ENCODE measurements at regions not wholly inside any gene's neighbourhood (a gene's known extent, or its start where the extent isn't known, plus 50 kb on each side); places are given as distances from the start of the nearest gene placed in this dataset.

DNA sequence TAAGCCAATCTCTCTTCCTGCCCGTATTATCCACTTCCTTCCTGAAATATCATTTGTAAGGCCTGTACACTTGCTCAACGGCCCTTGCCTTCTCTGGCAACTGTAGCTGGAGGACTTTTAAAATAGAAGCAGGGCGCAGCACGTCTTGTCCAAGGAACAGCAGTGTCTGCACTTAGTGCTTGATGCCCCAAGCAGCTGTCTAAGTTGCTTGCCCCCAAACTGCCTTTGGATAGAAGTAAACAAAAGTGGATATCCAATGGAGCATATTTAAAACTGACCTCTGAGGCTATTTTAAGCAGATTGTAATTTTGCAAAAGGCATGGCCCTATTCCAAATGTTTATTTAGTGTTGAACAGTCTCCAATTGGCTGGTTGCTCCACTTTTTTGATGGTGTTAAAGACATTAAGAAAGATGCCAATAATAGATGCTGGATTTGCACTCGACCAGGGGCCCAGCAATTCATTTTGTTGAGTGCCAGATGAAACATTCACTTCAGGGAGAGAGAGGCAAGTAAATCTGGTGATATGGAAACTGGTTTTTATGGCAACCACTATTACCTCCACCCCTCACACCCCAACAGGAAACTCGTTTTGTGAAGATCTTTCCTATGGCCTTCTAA lies 526.8 kb upstream of the TBL1XR1 start:
- DNase-seq = no peak

DNA sequence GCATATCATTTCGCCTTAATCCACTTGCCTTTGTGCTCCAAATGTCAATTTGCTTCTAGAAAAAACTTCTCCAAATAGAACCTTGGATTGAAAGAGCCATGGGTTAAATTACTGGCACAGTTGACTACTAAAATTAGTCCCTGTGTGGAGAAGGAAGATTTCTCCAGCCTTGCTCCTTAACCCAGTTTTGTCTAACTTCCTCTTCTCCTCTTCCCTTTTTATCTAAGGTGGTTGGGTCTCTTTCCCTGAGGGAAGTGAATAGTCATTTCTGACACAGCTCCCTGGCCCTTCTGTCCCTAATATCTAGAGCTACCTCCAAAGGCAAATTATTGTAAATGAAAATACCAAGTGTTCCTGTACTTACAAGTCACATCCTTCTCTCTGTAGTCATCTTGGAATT lies 527.9 kb upstream of the TBL1XR1 start:
- DNase-seq = no peak

DNA sequence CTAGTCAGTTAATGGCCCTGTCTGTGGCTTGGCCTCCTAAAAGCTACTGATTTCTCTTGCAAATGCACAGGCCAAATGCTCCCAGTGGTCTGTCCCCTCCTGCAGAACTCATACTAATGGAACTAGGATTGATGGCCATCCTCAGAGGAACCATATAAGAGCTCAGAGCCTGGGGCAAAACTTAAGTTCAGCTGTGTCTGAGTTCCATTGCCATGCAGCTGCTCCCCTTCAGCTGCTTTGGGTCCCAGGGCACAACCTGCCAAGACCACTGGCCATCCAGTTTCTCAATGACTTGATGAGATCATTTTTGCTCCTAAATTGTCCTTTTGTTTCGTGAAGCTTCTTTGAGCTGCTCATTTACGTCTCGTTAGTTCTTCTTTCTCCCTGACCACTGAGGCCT lies 529.5 kb upstream of the TBL1XR1 start:
- no peak for DNase-seq

DNA sequence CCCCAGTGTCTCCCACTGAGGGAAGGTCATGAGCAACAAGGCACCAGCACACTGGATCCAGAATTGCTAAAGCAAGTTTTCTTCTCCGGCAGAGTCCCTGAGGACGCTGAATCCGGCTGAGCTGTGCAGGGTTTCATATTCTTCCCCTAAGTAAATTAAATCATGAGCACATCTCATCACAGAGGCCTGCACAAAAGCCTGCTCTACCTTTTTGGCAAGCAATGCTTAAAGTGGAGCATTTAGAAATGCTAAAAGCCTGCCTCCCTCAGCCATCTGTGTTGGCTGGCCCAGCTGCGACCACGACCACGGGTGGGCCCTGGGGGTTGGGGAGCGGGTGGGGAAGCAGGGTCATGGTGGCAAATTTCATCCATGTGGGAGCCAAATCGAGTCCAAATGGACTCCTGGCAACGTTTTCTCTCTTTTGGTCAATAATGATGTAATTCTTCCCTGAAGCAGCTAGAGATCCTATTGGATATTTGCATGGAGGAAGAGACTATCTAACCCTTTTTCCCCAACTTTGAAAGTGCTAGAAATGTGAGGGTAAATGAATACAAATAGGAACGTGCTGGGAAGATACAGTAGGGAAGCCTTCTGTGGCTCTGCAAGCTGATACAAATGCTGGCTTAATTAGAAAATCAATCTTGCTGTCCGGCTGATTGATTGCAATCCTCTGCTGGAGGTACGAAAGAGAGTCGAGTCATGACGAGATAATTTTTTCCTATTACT lies 532.8 kb upstream of the TBL1XR1 start:
- no peak for DNase-seq

DNA sequence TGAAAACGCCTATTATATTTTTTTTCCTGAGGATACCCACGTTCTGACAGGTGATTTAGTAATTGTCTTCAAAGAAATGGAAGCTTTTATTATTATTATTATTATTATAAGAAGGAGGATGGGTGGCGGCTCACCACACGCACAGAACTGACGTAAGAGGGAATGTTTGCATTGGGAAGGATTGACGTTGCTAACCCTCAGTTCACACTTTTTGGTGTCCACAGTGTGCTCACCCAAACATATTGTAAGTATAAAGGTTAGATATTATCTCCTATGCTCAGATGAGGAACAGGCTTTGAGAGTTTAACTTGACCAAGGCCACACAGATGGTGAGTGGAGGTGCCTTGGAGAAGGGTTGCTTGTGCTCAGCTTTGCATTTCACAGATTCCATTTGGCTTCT lies 533.5 kb upstream of the TBL1XR1 start:
- DNase-seq = no peak

DNA sequence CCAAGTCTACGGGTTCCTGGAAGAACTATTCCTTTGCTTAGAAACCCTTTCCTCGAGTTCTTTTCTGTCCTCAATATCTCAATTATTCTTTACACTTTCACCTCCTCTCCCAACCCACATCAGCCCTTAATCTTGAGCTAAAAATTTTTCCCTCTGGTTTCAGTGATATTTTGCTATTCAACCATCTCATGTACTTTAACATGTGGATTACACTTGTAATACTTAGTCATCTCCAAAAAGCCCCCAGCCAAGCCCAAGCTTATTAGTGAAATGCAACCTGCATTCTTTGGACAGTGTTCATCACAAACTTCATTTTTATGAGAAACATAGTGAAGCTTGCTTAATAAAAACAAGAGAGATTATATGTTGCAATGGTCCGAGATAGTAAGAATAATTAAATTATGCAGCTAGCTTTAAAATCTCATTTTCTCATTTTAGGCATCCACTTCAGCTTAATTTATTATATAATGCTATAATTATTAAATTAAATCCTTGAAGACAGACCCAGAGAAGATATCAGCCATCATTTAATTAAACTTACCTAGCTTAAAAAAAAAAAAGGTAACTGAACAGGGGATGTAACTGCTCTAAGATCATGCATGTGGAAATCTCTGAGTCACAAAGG lies 534.5 kb upstream of the TBL1XR1 start:
- DNase-seq = no peak

DNA sequence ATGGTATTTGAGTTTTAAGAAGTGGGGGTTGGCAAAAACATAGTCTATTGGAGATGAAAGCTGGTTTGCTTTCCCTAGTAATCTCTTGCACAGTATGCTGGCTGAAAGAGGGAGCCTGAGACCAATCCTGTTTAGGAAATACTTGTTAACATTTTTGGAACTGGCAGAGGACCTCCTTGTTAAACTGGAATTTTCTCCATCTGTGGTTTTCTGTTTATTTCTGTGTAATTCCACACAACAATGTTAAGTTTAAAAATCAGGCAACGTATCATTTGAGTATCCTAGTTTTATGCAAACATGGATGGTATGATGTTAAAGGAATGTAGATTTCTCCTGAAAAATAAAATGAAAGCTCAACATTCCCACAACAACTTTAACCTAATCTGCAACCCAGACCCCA lies 536.0 kb upstream of the TBL1XR1 start:
- no peak for DNase-seq

DNA sequence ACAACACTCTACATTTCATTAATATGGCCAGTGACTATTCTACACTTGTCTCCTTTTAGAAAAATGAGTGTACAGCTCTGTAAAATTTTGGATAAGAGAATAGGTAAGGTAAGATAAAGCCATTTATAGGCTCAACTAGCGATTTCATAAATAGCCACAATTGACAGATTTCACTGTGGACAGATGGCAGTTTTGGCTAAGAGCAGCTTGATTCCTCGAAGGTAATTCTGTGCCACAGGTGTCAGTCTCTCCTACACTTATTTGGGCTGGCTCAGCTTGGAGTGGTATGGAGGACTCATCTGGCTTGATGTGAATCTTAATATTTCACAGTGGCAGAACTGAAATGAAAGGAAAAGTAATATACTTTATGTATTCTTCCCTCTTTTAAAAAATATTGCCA lies 536.7 kb upstream of the TBL1XR1 start:
- DNase-seq = no peak

DNA sequence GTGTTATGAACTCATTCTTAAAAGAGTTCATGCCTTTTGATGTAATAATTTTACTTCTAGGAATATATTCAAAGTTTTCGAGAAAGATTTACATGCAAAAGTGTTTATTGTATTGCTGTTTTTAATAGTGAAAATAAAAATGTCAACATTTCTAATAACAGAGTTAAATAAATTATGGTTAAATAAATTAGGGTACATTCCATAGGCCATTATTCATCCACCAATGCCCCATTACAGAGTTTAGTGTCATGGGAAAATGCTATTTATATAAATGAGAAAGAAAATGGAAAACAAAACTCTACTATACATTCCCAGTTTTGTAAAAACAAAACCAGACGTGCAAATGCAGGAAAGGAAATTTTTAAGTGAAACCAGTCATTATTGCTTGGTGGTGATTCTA lies 538.1 kb upstream of the TBL1XR1 start:
- DNase-seq = no peak

DNA sequence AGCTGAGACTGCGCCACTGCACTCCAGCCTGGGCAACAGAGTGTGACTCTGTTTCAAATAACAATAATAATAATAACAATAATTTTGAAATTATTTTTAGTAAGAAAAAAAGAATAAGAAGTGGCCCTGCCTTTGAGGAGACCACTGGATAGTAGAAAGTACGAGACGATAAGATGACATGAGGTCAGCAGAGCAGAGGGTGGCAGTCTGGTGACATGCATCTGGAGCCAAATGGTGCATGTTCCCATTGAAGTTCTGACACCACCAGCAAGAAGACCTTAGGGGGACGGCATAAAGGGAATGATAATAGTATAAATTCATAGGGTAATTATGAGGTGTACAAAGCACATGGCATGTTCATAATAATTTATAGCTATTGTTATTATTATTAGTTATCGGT lies 542.2 kb upstream of the TBL1XR1 start:
- no peak for DNase-seq

DNA sequence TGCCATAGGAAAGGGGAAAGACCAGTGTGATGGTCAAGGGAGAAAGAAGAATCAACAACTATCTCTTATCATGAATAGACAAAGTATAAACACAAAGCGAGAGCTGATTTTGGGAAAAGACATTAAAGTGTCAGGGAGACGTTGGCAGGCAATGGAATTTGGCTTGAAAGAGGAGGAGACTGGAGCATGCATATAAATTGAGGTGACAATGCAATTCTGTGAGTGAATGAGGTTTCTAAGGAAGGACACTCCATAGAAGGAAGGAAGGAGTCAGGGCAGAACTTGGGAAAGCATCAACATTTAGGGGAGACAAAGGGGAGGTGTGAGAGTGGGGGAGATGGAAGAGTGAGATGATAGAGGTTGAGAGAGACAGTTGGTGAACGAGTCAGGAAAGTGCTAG lies 543.0 kb upstream of the TBL1XR1 start:
- no peak for DNase-seq

DNA sequence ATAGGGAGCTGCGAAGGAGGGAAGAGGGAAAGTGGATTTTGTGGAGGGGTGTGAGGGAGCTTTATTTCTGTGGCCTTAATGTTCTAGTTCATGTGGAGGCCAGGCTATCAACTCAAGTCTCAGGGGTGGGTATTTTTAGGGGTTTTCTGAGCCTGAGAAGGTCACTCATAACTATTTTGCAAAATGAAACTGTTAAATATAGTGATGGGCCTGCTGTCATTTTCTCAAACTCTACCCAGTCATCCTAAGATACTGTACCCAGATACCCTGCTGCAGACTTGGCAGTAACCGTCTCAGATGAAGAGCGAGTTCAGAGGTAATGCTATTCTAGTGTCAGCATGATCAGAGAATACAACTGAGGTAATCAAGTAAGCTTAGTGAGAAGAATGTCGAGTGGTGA lies 545.0 kb upstream of the TBL1XR1 start:
- no peak for DNase-seq

DNA sequence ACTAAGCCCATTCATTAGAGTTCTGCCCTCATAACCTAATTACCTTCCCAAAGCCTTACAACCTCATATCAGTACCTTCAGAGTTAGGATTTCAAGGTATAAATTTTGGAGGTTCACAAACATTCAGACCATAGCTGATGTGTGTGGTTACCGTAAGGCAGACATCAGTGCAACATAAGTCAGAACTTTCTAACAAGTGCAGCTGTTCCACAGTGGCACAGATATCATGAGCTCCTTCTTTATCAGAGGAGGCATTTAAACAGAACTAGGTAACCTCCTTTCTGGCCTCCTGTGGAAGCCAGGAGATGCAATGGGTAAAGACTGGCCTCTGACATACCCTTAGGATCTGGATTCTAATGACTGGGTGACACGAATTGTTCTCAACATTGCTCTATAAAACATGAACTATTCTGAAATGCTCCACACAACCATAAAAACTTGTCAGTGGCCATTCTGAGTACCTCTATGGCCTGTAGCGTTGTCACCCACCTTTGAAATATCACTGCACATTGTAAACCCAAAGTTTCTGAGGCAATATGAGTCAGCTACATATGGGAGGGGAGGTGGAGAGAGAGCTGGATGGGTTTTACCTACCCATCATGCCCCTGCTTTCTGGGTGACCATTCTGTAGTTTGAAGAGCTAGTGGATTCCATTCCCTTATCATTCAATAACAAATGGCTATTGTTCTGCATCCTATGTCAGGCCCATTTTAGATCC lies 546.0 kb upstream of the TBL1XR1 start:
- no peak for DNase-seq

DNA sequence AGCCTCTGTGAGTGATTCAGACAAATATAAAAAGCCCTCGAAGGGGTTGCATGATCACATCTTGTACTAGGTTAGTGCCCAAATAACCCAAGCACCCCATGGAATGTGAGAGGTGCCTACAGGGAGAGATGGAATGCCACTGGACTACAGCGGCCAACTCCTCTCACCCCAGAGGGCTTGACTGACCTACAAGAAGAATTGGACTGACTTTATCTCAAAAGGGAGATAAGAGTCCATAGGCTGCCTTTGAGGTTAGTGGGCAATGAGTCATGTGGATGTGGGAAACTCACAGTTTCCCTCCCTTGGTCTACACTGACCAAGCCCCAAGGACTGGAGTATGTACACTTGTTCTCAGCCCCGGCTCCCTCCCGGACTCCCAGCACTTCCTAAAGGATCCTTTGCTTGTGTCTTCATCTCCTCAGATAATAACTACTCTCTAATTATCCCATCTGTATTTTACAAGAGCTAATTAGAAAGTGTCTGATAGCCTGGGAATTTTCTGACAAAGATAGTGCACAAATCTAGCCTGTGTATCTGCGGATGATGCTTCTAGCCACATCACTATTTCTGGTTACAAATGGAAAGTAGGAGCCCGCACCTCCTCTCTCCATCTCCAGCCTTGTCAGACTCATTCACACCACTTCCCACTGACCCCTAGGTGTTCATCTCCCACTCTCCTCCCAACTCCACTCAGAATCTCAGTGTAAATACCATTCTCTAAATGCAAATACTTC lies 547.8 kb upstream of the TBL1XR1 start:
- DNase-seq = no peak

DNA sequence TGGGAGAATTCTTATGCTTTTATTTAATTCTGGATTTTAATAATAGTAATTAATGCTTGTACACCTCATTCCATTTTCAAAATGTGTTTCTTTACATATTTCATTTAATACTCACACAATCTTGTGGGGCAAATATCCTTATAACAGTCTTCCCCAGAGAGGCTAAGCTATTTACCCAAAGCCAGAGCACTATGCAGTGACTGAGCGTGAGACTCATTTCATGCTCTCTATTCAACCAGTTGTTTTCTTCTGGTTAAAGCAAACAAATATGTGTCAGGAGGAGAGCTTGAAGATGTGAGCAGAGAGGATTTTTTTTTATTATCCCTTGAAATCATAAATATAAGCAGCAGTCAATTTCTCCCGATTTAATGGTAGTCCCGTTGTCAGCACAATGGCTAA lies 548.3 kb upstream of the TBL1XR1 start:
- no peak for DNase-seq

DNA sequence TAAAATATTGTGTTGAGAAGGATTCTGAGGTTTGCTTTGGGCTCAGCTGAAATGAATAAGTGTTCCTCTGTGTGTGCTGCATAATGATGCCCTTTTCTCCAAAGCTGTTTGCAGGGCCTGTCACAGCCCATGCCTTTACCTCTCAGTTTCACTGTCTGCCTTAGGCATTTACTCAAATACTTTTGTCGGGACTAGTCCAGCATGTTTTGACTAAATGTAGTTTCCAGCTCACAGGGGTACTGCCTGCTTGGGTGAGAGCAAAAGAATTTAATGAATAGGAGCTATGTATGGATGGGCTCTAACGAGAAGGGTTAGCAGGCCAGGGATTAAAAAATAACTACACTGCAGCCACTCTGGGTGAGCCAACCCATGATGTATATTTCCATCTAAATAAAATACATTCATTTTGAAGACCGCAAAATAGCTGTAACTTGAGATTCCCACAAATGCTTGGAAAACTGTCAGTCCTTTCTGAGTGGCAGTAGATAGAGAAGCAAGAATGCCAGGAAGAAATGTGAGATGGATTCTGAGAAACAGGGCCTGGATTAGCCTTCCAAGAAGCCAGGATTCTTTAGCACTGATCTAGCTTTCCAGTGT lies 549.2 kb upstream of the TBL1XR1 start:
- no peak for DNase-seq

DNA sequence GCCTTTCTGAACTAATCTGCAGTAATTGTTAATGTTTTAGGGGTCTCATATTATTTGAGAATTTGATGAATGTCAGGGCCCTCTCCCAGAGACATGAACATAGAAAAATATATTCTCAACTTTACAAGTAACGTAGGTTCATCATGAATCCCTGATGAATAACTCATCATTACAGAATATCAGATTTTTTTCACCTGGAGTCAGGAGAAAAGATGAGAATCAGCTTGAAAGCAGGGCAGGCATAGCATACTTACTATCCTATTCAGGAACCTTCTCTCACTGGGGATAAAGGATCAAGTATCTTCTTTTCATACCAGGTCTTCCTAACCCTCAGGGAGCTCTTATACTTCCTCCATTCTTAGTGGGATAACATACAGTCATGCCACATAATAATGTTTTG lies 552.6 kb upstream of the TBL1XR1 start:
- DNase-seq = no peak

DNA sequence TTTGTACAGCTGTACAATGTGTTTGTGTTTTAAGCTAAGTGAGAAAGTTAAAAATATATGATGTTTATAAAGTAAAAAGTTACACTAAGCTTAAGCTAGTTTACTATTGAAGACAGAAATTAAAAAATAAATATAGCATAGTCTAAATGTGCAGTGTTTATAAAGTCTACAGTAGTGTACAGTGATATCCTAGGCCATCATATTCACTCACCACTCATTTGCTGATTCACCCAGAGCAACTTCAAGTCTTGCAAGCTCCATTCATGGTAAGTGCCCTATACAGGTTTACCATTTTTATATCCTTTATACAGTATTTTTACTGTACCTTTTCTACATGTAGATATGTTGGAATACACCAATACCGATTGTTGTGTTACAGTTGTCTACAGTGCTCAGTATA lies 553.2 kb upstream of the TBL1XR1 start:
- no peak for DNase-seq

DNA sequence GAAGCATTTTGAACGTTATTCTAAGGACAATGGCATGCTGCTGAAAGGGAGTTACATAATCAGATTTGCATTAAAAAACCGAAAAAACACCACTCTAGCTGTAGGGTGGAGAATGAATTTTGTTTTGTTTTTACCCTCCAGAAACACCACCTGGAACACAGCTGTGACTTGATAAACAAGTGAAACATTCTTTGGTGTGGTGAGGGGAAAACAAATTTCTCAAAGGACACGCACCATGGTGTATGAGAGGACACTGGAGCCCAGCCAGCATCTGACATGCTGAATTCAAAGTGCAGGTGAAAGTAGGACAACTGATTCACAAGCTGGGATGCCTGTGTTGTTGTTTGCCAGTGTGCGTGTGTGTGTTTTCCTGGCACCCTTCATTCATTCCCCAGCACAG lies 554.5 kb upstream of the TBL1XR1 start:
- DNase-seq = no peak

DNA sequence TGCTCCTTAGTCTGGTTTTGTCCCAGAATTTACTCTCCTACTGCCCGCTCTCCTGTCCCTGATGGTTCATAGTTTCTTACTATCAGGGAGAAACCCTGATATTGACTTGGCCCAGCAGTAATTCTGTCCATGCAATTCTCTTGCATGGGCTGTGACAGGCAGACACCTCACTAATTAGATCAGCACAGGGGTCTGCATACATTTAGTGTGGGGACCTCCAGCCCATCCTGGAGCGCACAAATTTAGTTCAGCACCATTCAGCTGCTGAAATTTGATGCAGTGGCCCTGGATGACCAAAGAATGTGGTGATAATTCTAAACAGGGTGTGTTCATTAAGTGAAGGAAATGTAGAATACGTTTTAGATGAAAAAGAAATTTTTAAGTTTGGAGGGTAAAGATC lies 555.5 kb upstream of the TBL1XR1 start:
- DNase-seq = no peak

DNA sequence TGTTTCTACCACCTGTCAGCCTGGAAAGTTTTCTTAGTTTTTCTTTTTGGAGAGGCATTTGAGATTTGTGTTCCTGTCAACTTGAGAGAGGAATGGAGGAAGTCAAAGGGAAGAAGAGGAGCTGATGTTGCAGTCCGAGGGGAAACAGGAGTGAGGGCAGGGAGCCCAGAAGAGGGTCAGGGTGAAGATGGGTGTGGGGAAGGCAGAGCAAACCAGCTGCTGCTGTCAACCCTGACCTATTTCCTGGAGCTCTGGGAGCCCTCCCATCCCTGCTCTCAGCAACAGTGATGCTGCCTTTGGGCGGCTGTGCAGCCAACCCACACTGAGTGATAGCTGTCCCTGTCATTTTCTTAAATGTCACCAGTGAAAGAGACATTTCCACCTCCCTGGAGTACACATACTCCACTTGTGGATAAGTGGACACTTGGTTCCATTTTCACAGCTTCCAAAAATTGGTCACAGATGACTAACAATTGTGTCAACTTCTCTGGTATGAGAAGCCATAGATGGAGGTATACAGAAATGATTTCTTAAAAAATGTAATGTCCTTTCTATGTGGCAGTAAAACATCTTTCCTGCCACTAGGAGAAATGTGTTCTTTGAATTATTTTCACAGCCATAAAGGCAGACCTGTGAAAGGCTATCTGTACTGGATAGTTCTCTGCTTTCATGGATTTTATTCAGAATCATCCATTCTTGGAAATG lies 556.3 kb upstream of the TBL1XR1 start:
- no peak for DNase-seq

DNA sequence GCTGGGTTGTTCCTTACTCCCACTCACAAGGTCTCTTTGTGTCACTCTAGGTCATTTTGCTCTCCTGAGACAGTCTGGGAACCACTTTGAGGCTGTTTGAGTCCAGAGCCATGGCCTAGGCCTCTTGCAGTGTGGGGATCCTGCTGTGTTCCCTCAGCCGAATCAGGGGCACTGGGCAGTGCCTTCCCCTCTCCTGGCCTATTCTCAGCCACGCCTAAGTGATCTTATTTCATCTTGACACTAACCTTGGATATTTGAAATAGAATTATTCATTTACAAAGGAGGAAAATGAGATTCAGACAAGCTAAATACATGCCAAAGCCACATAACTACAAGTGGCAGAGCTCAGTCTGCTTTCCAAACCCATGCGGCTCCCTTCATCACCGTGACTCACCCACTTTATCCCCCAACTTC lies 557.2 kb upstream of the TBL1XR1 start:
- no peak for DNase-seq
